ENCODE measurements at regions not wholly inside any gene's neighbourhood (a gene's known extent, or its start where the extent isn't known, plus 50 kb on each side); places are given as distances from the start of the nearest gene placed in this dataset.
A peak's percentile ranks its signal among the peaks of the same experiment; 100 is the strongest.

DNA sequence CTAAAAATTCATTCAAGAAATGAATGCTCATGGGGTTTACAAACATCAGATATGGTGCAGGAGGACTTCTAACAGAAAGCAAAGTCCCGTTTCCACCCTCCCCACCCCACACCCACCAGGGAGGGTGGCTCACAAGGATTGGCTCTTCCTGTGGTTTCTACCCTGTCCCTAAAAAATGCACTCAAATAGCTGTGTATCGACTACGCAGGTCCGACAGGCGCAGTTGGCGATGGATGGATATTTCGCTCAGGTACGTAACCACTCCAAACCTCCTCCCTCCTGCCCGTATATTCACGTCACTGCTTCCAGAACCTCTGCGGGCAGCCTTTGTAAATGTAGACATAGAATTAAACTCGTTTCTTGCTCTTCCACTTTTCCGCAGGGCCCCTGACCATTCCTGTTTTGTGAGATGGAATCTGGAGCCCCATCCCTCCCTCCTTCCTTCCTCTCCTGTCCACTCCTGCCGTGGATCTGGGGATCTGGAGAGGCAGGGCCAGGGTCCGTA lies 264.3 kb downstream of the BMP7 start:
- Histone ChIP-seq H3K4me1 (replicated peaks in 1 of 2) (no peaks in the 10 kb centered on the region), H3K27ac (no peak overlapping the region), H3K4me3 (no peak overlapping the region)
- in situ Hi-C loops (cut with MboI; ENCODE audit: low pct_unique_long_range_greater_than_20kb in 2 of 9, low sequenced_read_pairs in 9 of 9, unreplicated experiment in 9 of 9), result no loop called here
- ATAC-seq (replicated peaks in 6 of 8), result no peak
- 57 to 88% (median 76%) methylated on average over 1 to 14 of the region's 15 CpGs; no CpG with 5 or more reads in 3 of the 10 experiments for WGBS, 10 experiments

DNA sequence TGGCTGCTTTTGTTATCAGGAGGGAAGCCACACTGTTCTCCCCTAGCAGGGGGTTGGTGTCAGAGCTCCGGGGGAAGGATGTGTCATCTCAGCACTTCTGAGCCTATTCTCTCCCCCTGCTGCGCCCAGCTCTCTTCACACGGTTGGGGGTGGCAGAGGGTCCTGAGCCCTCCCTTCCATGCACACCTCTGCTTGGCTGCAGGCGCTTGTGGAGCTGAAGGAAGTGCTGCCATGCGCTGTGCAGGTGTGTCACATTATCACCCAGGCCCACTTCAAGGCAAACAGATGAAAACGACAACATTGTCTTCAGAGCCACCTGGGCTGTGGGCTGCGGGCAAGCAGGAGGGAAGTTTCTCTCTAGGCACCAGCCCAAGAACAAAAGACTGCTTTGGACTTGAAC lies 263.4 kb downstream of the BMP7 start:
- no peak for ATAC-seq (replicated peaks in 6 of 8)
- Histone ChIP-seq H3K27ac (no peak overlapping the region), H3K4me1 (replicated peaks in 1 of 2) (no peaks in the 10 kb centered on the region), H3K4me3 (no peak overlapping the region)
- WGBS, 10 experiments, result 36 to 80% (median 50%) methylated on average over 1 to 6 of the region's 7 CpGs; no CpG with 5 or more reads in 3 of the 10 experiments
- in situ Hi-C loops (cut with MboI; ENCODE audit: low pct_unique_long_range_greater_than_20kb in 2 of 9, low sequenced_read_pairs in 9 of 9, unreplicated experiment in 9 of 9), result no loop called here

DNA sequence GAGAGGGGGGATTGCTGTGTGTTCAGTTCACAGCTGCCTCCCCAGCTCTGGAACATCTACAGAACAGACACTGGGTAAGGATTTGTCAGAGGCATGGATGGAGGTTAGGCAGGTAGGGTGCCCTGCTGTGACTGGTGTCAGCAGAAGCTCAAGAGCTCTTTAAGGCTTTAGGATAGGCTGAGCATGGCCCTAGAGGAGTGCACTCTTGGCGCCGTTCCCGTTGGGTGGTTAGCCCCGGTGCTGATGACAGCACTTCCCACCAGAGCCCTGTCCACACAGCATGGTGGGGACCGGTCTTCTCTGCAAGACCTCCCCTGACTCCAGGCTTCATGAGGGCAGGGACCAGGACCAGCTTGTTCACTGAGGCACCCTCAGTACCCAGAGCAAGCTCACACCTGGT lies 262.0 kb downstream of the BMP7 start:
- Histone ChIP-seq H3K27ac (no peak overlapping the region), H3K4me1 (replicated peaks in 1 of 2) (no peaks in the 10 kb centered on the region), H3K4me3 (no peak overlapping the region)
- 72 to 100% (median 88%) methylated on average over 1 to 4 of the region's 5 CpGs; no CpG with 5 or more reads in 7 of the 10 experiments for WGBS, 10 experiments
- no peak for ATAC-seq (replicated peaks in 6 of 8)
- in situ Hi-C loops (cut with MboI; ENCODE audit: low pct_unique_long_range_greater_than_20kb in 2 of 9, low sequenced_read_pairs in 9 of 9, unreplicated experiment in 9 of 9), result no loop called here

DNA sequence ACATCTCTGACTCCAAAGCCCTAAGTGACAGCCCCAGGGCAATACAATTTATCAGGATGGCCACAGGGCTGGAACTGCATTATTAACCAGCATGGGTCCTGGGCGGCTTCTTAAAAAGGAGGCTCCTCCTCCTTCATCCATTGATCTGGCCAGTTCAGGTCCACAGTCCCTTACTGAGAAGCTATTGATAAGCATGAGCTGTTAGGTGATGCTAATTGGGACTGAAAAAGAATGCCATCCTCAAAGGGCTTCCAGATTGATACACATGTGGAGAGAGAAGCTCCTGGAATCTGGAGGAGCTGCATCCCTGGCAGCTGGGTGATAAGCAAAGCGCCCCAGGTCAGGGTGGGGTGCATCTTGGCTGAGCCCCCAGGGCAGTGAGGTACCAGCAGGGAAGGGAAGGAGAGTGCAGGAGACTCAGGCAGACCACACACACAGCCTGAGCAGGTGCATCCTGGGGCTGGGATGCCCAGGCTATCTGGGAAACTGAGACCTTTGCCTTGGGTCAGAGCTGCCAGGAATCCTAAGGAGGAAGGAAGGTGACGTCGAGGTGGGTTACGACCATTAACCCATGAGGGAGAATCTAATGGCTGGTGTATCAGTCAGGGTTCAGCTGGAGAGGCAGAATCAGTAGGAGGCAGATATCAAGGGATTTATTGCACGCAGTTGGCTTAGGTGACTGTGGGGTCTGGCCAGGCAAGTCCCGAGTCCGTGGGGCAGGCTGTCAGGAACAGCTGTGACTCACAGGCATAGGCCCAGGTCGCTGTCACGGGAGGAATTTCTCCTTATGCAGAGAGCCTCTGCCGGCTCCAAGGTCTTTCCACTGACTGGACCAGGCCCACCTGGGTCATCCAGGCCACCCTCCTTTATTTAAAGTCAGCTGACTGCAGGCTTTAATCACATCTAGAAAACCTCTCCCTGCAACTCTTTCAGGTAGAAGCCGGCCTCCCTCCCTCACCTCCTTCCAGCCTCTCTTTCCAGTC lies 261.2 kb downstream of the BMP7 start:
- Histone ChIP-seq H3K27ac (no peak overlapping the region), H3K4me1 (replicated peaks in 1 of 2) (no peaks in the 10 kb centered on the region)

DNA sequence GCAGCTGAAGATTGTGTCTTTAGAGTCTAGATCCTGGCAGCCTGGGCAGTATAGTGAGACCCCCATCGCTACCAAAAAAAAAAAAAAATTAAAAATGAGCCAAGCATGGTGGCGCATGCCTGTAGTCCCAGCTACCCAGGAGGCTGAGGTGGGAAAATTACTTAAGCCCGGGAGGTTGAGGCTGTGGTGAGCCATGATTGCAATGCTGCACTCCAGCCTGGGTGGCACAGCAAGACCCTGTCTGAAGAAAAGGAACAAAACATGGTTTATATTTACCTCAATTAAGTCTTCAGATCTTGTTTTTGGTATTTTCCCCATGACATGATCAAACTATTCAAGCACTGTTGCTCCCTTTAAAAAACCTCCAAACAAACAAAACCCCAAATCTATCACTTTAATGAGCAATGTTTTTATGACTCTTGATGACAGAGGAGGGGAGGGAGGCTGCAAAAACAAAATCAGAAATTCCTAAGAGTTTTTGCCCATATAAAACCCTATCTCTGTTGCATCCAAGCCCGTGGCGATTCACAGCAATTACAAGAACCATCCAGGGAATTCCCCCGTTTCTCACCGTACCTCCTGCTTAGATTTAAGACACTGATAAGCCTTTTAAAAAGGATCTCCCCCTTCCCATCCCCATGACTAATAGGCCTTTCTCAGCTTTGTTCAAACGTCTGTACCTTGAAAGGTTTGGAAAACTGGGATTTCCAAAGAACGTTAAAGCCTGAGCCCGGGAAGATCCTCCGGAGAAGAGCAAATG lies 259.9 kb downstream of the BMP7 start:
- Histone ChIP-seq H3K4me1 (replicated peaks in 1 of 2) (no peaks in the 10 kb centered on the region), H3K4me3 (no peak overlapping the region), H3K27ac (no peak overlapping the region)
- in situ Hi-C loops (cut with MboI; ENCODE audit: low pct_unique_long_range_greater_than_20kb in 2 of 9, low sequenced_read_pairs in 9 of 9, unreplicated experiment in 9 of 9), result no loop called here
- ATAC-seq (replicated peaks in 6 of 8), result peak in 2 of 8 experiments; percentile 14 to 20
- WGBS, 10 experiments, result 18 to 100% (median 65%) methylated on average over 1 to 11 of the region's 11 CpGs

More for the DNA sequence above, 261.2 kb downstream of the BMP7 start:
- WGBS, 10 experiments, result 15 to 100% (median 66%) methylated on average over 1 to 8 of the region's 12 CpGs; no CpG with 5 or more reads in 3 of the 10 experiments
- in situ Hi-C loops (cut with MboI; ENCODE audit: low pct_unique_long_range_greater_than_20kb in 2 of 9, low sequenced_read_pairs in 9 of 9, unreplicated experiment in 9 of 9), result no loop called here
- H3K4me3 ChIP-seq, result no peak overlapping the region
- peak in 2 of 8 experiments; percentile 22 to 37 for ATAC-seq (replicated peaks in 6 of 8)

DNA sequence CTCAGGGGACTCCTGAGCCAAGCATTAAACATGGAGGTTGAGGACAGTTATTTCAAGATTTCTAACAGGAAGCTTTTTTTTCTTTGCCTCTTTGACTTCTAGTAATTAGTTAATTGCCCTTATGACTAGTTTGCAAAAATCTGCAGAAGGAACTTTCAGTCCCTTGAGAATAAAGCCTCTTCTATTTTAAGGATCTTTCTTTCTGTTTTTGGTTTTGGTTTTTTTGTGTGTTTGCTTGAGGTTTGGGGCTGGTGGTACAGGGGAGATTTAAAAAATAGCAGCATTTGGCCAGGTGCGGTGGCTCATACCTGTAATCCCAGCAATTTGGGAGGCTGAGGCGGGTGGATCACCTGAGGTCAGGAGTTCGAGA lies 259.3 kb downstream of the BMP7 start:
- Histone ChIP-seq H3K4me1 (replicated peaks in 1 of 2) (no peaks in the 10 kb centered on the region), H3K27ac (no peak overlapping the region), H3K4me3 (no peak overlapping the region)
- in situ Hi-C loops (cut with MboI; ENCODE audit: low pct_unique_long_range_greater_than_20kb in 2 of 9, low sequenced_read_pairs in 9 of 9, unreplicated experiment in 9 of 9), result no loop called here
- WGBS, 10 experiments, result 100% methylated on average over 2 of the region's 3 CpGs; no CpG with 5 or more reads in 8 of the 10 experiments
- no peak for ATAC-seq (replicated peaks in 6 of 8)

DNA sequence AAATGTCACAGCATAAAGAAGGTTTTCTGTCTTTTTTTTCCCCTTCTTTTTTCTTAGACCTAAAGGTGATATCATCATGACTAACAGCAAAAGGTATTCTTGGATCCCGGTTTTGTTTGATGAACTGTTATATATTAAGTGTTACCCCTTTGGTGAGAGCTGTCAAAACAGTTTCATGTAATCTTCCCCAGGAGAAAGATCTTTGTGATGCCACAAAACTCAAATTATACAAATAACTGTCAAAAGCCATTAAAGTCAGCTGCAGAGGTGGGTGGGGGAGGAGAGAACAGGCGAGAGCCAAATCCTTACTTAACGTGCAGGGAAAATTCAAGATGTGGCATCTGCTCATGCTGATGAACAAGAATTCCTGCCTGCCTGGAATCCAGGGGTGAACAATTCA lies 258.2 kb downstream of the BMP7 start:
- Histone ChIP-seq H3K27ac (no peak overlapping the region), H3K4me1 (replicated peaks in 1 of 2) (no peaks in the 10 kb centered on the region), H3K4me3 (no peak overlapping the region)
- ATAC-seq (replicated peaks in 6 of 8), result no peak
- in situ Hi-C loops (cut with MboI; ENCODE audit: low pct_unique_long_range_greater_than_20kb in 2 of 9, low sequenced_read_pairs in 9 of 9, unreplicated experiment in 9 of 9), result no loop called here
- WGBS, 10 experiments, result 0 to 60% (median 25%) methylated on average over 1 to 3 of the region's 3 CpGs; no CpG with 5 or more reads in 3 of the 10 experiments

DNA sequence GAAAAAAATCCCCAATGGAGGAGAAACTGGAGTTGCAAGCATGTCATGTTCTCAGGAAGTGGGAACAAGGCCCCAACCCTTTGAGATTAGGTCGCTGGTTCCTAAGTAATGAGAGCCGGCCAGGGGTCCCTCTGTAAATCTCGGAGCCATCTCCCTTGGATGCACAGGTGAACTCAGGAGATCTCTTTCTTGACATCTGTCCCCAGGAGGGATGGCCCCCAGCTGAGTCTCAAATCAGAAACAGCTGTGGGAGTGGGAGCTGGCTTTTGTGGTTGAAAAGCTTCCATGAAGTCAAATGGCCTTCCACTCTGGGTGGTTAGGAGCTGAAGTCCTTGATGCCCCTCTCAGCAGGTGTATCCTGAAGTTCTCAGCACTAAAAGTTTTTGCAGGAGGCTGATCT lies 257.1 kb downstream of the BMP7 start:
- in situ Hi-C loops (cut with MboI; ENCODE audit: low pct_unique_long_range_greater_than_20kb in 2 of 9, low sequenced_read_pairs in 9 of 9, unreplicated experiment in 9 of 9), result no loop called here
- H3K4me3 ChIP-seq, result no peak overlapping the region
- H3K27ac ChIP-seq, result no peak overlapping the region
- 48 to 100% (median 80%) methylated on average over 1 to 3 of the region's 3 CpGs; no CpG with 5 or more reads in 7 of the 10 experiments for WGBS, 10 experiments
- ATAC-seq (replicated peaks in 6 of 8), result no peak
- peaks cover 3 to 4% of the 10 kb centered on the region in 2 donors for H3K4me1 ChIP-seq (replicated peaks in 1 of 2)

DNA sequence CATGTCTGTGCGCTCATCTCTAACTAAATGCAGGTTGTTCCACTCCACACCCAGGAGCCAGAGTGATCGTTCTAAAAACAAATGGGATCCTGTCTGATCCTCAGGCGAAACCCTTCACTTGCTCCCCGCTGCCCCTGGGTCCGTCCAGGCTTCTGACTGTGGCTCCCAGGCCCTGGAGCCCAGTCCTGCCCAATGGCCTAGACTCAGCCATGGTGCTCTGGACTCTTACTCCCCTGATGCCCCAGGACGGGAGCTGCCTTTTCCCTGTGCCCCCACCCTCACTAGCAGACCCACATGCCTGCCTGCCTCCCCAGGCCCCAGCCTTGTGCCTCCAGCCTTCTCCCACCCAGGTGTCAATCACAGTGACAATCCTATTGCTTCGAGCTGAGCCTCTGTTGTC lies 256.7 kb downstream of the BMP7 start:
- in situ Hi-C loops (cut with MboI; ENCODE audit: low pct_unique_long_range_greater_than_20kb in 2 of 9, low sequenced_read_pairs in 9 of 9, unreplicated experiment in 9 of 9), result no loop called here
- Histone ChIP-seq H3K4me1 (replicated peaks in 1 of 2) (peaks cover 3 to 4% of the 10 kb centered on the region in 2 donors), H3K4me3 (no peak overlapping the region), H3K27ac (no peak overlapping the region)
- 83 to 100% (median 86%) methylated on average over 1 to 3 of the region's 7 CpGs; no CpG with 5 or more reads in 6 of the 10 experiments for WGBS, 10 experiments
- no peak for ATAC-seq (replicated peaks in 6 of 8)

DNA sequence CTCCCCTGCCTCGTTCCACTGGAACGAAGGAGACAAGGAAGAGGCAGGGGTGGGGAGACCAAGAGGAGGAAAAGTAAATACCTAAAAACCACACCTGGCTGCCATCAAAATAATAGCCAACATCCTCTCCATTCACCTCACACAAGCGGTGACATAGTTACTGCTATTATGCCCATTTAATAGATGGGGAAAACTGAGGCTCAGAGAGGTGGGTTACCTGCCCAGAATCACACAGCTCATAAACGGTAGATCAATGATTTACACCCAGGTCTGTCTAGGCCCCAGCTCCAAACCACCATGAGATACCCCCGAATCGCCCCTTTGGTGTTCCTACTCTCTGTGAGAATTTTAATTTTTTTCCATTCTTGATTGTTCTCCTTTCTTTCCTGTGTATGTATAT lies 253.8 kb downstream of the BMP7 start:
- peaks cover 3 to 4% of the 10 kb centered on the region in 2 donors for H3K4me1 ChIP-seq (replicated peaks in 1 of 2)
- no peak for ATAC-seq (replicated peaks in 6 of 8)
- no peak overlapping the region for H3K4me3 ChIP-seq
- H3K27ac ChIP-seq, result no peak overlapping the region
- WGBS, 10 experiments, result 68 to 100% (median 93%) methylated on average over 1 to 6 of the region's 6 CpGs; no CpG with 5 or more reads in 3 of the 10 experiments
- in situ Hi-C loops (cut with MboI; ENCODE audit: low pct_unique_long_range_greater_than_20kb in 2 of 9, low sequenced_read_pairs in 9 of 9, unreplicated experiment in 9 of 9), result no loop called here

DNA sequence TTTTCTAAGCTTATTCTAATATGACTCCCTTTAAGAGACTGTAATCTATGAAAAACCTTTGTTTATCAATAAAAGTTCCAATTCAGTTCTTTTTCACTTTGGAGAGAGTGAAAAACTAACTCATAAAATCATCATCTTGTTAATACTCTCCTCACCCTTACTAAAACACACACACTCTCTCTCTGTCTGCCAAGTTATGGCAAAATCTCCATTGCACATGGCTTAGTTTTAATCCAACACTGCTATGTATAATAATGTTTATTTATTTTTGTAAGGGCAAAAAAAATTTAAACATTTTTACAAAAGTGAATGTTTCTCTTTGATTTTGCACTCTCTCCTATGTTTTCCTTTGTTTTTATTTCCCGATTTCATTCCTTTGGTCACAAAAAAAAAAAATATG lies 253.2 kb downstream of the BMP7 start:
- peaks cover 3 to 4% of the 10 kb centered on the region in 2 donors for H3K4me1 ChIP-seq (replicated peaks in 1 of 2)
- WGBS, 10 experiments, result 0 to 100% (median 61%) methylated on average over 1 of the region's 1 CpG; no CpG with 5 or more reads in 2 of the 10 experiments
- in situ Hi-C loops (cut with MboI; ENCODE audit: low pct_unique_long_range_greater_than_20kb in 2 of 9, low sequenced_read_pairs in 9 of 9, unreplicated experiment in 9 of 9), result no loop called here
- no peak for ATAC-seq (replicated peaks in 6 of 8)
- H3K4me3 ChIP-seq, result no peak overlapping the region
- no peak overlapping the region for H3K27ac ChIP-seq

DNA sequence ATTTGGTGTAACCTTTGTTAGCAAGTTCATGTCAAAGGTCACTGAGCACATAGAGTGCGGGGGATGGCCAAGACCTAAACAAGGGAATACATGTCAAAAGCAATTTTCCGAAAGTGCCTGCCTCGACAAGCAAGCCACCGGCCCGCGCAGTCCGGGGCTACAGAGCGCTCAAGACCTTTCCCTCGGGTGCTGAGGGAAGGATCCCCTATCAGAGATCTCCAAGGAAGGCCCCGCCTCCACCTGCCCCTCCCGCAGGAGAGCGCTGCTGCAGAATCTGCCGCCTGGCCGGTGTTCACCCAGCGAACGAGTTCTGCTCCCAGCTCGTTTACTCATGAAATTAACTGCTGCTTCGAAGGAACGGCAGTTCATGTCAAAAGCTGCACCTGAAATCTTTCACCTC lies 252.7 kb downstream of the BMP7 start:
- peaks cover 3 to 4% of the 10 kb centered on the region in 2 donors for H3K4me1 ChIP-seq (replicated peaks in 1 of 2)
- in situ Hi-C loops (cut with MboI; ENCODE audit: low pct_unique_long_range_greater_than_20kb in 2 of 9, low sequenced_read_pairs in 9 of 9, unreplicated experiment in 9 of 9), result no loop called here
- no peak overlapping the region for H3K27ac ChIP-seq
- H3K4me3 ChIP-seq, result no peak overlapping the region
- peak in 7 of 8 experiments; percentile 27 to 84 (median 65) for ATAC-seq (replicated peaks in 6 of 8)
- WGBS, 10 experiments, result 0 to 67% (median 10%) methylated on average over 1 to 10 of the region's 19 CpGs; no CpG with 5 or more reads in 2 of the 10 experiments

DNA sequence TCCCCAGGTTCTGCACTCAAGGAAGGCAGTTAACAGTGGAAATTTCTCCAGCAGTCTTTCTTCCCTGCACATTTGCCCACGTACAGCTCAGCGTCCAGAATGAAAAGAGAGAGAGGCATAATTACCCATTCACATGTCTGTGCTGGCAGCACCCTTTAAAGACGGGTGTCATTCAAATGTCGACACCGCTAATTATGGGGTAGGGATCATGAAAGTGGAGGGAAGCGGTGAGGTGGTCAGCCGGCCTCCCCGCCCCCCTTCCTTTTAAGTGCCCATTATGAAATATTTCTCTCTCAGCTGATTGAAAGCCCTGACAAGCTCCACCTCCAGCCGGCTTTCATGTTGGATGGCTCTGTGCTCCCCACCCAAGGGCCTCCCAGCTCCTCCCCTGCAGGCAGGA lies 246.1 kb downstream of the BMP7 start:
- no peaks in the 10 kb centered on the region for H3K4me1 ChIP-seq (replicated peaks in 1 of 2)
- ATAC-seq (replicated peaks in 6 of 8), result peak in 3 of 8 experiments; percentile 23 to 47 (median 44)
- WGBS, 10 experiments, result 0 to 71% (median 38%) methylated on average over 1 to 3 of the region's 9 CpGs; no CpG with 5 or more reads in 6 of the 10 experiments
- in situ Hi-C loops (cut with MboI; ENCODE audit: low pct_unique_long_range_greater_than_20kb in 2 of 9, low sequenced_read_pairs in 9 of 9, unreplicated experiment in 9 of 9), result no loop called here
- H3K27ac ChIP-seq, result no peak overlapping the region
- no peak overlapping the region for H3K4me3 ChIP-seq
